Fibroblast of lung (primary cell): ENCODE measurements at regions not wholly inside any gene's neighbourhood (a gene's known extent, or its start where the extent isn't known, plus 50 kb on each side); places are given as distances from the start of the nearest gene placed in this dataset.
"Not testable (repeated sequence)": the region's sequence is repeated elsewhere in the genome, so short reads cannot be mapped to it uniquely, and the experiment has no call there.

Source experiments
- DNase-seq, 2 donors: peaks; one replicate each; pipeline versions ENCODE4 v3.0.0 to v3.0.0-alpha.2; 2010; ENCODE audit warnings: low read depth in 2 of 2
- H2AFZ ChIP-seq: 2 replicates; pipeline ENCODE4 v1.5.1; 2012; ENCODE audit warnings: low read length, control low read depth, inconsistent platforms
- H3K27ac ChIP-seq: 2 replicates; pipeline ENCODE4 v1.5.1; 2011; ENCODE audit warnings: low read length, control low read depth; ENCODE audit not compliant: insufficient read depth
- H3K27me3 ChIP-seq: 2 replicates; pipeline ENCODE4 v1.5.1; 2011; ENCODE audit warnings: mild to moderate bottlenecking, low read length; ENCODE audit not compliant: control insufficient read depth, insufficient read depth
- H3K36me3 ChIP-seq: 2 replicates; pipeline ENCODE4 v1.5.1; 2011; ENCODE audit warnings: low read length; ENCODE audit not compliant: control insufficient read depth, insufficient read depth
- H3K4me1 ChIP-seq: 2 replicates; pipeline ENCODE4 v1.5.1; 2011; ENCODE audit warnings: low read length; ENCODE audit not compliant: control insufficient read depth, insufficient read depth; ENCODE audit errors: extremely low read depth
- H3K4me2 ChIP-seq: 2 replicates; pipeline ENCODE4 v1.5.1; 2011; ENCODE audit warnings: low read length, control low read depth; ENCODE audit not compliant: insufficient read depth; ENCODE audit errors: extremely low read depth
- H3K4me3 ChIP-seq, 4 experiments: fragments of 200-600 bp in 1 of 4; sonication (generic) in 1 of 4; replicated peaks in 1 of 4; 2 replicates each; pipeline ENCODE4 v1.5.1; 2011 to 2016; ENCODE audit warnings: low read length in 4 of 4, low read depth in 3 of 4, mild to moderate bottlenecking in 3 of 4, control low read depth in 2 of 4, inconsistent platforms in 1 of 4, mixed read lengths in 1 of 4; ENCODE audit not compliant: insufficient read depth in 1 of 4; ENCODE audit errors: control extremely low read depth in 1 of 4
- H3K79me2 ChIP-seq: 2 replicates; pipeline ENCODE4 v1.5.1; 2012; ENCODE audit warnings: mild to moderate bottlenecking, low read length, inconsistent platforms; ENCODE audit not compliant: control insufficient read depth, insufficient read depth
- H3K9ac ChIP-seq: 2 replicates; pipeline ENCODE4 v1.5.1; 2011; ENCODE audit warnings: mild to moderate bottlenecking, low read length, control low read depth; ENCODE audit not compliant: insufficient read depth
- H3K9me3 ChIP-seq: 2 replicates; pipeline ENCODE4 v1.5.1; 2012; ENCODE audit warnings: low read depth, low read length; ENCODE audit not compliant: control insufficient read depth, insufficient read depth
- H4K20me1 ChIP-seq: 2 replicates; pipeline ENCODE4 v1.5.1; 2011; ENCODE audit warnings: low read length; ENCODE audit not compliant: control insufficient read depth, insufficient read depth; ENCODE audit errors: extremely low read depth
- CTCF ChIP-seq, 2 donors: IDR thresholded peaks in 1 of 2; conservative IDR thresholded peaks in 1 of 2; 1 replicate in 1 of 2; 2 replicates in 1 of 2; pipeline ENCODE4 v1.5.1; 2011 to 2012; ENCODE audit warnings: low read length in 2 of 2, control low read depth in 1 of 2, inconsistent platforms in 1 of 2, low read depth in 1 of 2, mild to moderate bottlenecking in 1 of 2
- EZH2 ChIP-seq: IDR thresholded peaks from 2 replicates; pipeline ENCODE4 v1.5.1; 2012; ENCODE audit warnings: low read length, control low read depth, mild to moderate bottlenecking; ENCODE audit errors: missing control alignments

DNA sequence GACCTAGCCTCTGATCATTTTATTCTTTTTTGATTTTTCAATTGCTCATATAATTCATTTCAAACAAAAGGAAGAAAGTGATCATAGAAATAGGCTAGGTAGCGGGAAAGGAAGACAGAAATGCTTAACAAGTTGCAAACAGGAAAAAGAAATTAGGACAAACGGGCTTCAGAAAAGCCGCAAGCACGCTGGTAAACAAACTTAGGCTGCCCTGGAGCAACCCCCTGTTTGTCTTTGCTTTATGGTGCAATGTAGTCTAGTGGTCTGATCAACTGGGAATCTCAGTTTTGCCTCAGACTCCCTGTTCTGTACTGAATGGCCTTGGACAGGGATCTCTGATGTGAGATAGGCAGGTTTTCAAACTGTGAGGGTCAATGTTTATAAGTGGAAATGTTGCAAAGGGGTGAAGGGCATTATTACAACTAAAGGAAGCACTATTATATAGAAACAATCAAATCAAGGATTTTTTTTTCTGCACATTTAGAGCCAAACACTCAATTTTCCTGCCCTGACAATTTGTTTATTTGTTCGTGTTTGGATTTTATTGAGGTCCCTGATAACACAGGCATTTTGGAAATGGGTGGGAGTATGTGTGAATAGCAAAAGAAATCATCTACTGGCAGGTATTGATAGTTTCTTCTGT lies 146.8 kb upstream of the NRIP1 start:
- Histone ChIP-seq H3K27me3 (no peaks in the 10 kb centered on the region), H3K36me3 (no peaks in the 10 kb centered on the region), H3K4me2 (no peak overlapping the region), H3K9me3 (no peaks in the 10 kb centered on the region), H3K4me1 (no peaks in the 10 kb centered on the region), H3K79me2 (no peaks in the 10 kb centered on the region), H3K4me3 (no peak overlapping the region), H4K20me1 (no peaks in the 10 kb centered on the region), H3K9ac (no peak overlapping the region), H3K27ac (no peak overlapping the region), H2AFZ (no peak overlapping the region)
- DNase-seq = no peak
- no peak for TF ChIP-seq EZH2
- no peak for TF ChIP-seq CTCF (conservative IDR thresholded peaks at IDR 0.05 in 1 of 2, IDR thresholded peaks at IDR 0.05 in 1 of 2; ENCODE audit: low read depth in 1 of 2, low read length in 2 of 2)

- TF ChIP-seq CTCF (conservative IDR thresholded peaks at IDR 0.05 in 1 of 2, IDR thresholded peaks at IDR 0.05 in 1 of 2; ENCODE audit: low read depth in 1 of 2, low read length in 2 of 2) (no peak), EZH2 (no peak)
- H3K9ac ChIP-seq = no peak overlapping the region
- no peaks in the 10 kb centered on the region for H4K20me1 ChIP-seq
- no peak for DNase-seq
- H3K36me3 ChIP-seq = no peaks in the 10 kb centered on the region
- H3K4me3 ChIP-seq = no peak overlapping the region
- no peaks in the 10 kb centered on the region for H3K4me1 ChIP-seq
- no peaks in the 10 kb centered on the region for H3K79me2 ChIP-seq
- no peaks in the 10 kb centered on the region for H3K27me3 ChIP-seq
- H3K27ac ChIP-seq = no peak overlapping the region
- no peak overlapping the region for H3K4me2 ChIP-seq
- H2AFZ ChIP-seq = no peak overlapping the region
- H3K9me3 ChIP-seq = no peaks in the 10 kb centered on the region
Observed at GRCh38 chr21:15212206-15212605, 147.4 kb upstream of the NRIP1 start.

DNA sequence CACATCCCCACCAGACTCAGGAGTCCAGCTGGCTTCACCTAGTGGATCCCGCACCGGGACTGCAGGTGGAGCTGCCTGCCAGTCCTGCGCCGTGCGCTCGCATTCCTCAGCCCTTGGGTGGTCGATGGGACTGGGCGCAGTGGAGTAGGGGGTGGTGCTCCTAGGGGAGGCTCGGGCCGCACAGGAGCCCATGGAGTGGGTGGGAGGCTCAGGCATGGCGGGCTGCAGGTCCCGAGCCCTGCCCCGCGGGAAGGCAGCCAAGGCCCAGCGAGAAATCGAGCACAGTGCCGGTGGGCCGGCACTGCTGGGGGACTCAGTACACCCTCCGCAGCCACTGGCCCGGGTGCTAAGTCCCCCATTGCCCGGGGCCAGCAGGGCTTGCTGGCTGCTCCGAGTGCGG lies 153.7 kb upstream of the NRIP1 start:
- H3K4me3 ChIP-seq, H3K4me2 ChIP-seq, H3K36me3 ChIP-seq, H4K20me1 ChIP-seq, H3K79me2 ChIP-seq, H3K27me3 ChIP-seq, H3K9ac ChIP-seq, H2AFZ ChIP-seq, H3K4me1 ChIP-seq, H3K27ac ChIP-seq, H3K9me3 ChIP-seq, DNase-seq: not testable (repeated sequence)
